Spinal cord (tissue), 9 donors: ENCODE measurements at regions not wholly inside any gene's neighbourhood (a gene's known extent, or its start where the extent isn't known, plus 50 kb on each side); places are given as distances from the start of the nearest gene placed in this dataset.
A peak's percentile ranks its signal among the peaks of the same experiment; 100 is the strongest.

Experiments used
- DNase-seq, 6 donors: peaks; one replicate each; pipeline versions ENCODE4 v3.0.0 to v3.0.0-alpha.2; 2013 to 2015; ENCODE audit warnings: low spot score in 6 of 6, low read depth in 4 of 6
- H3K27ac ChIP-seq: one replicate; pipeline ENCODE4 v1.5.1; 2013; ENCODE audit warnings: low read depth, low read length, control low read depth
- H3K27me3 ChIP-seq: one replicate; pipeline ENCODE4 v1.6.1; 2013; ENCODE audit warnings: low read length; ENCODE audit not compliant: control insufficient read depth, insufficient read depth
- H3K36me3 ChIP-seq: one replicate; pipeline ENCODE4 v1.6.1; 2013; ENCODE audit warnings: low read length; ENCODE audit not compliant: control insufficient read depth, insufficient read depth
- H3K4me1 ChIP-seq: one replicate; pipeline ENCODE4 v1.6.1; 2013; ENCODE audit warnings: low read length; ENCODE audit not compliant: control insufficient read depth, insufficient read depth
- H3K4me3 ChIP-seq: one replicate; pipeline ENCODE4 v1.5.1; 2013; ENCODE audit warnings: low read depth, low read length, control low read depth
- H3K9me3 ChIP-seq: one replicate; pipeline ENCODE4 v1.6.1; 2013; ENCODE audit warnings: low read length; ENCODE audit not compliant: control insufficient read depth, insufficient read depth
- WGBS: methylation state at CpG from one replicate; pipeline ENCODE4 v1.1.5; 2013; ENCODE audit warnings: missing lambda C conversion rate; ENCODE audit not compliant: insufficient coverage; 5-methylcytosine and 5-hydroxymethylcytosine counted together
- donor health status: healthy.

DNA sequence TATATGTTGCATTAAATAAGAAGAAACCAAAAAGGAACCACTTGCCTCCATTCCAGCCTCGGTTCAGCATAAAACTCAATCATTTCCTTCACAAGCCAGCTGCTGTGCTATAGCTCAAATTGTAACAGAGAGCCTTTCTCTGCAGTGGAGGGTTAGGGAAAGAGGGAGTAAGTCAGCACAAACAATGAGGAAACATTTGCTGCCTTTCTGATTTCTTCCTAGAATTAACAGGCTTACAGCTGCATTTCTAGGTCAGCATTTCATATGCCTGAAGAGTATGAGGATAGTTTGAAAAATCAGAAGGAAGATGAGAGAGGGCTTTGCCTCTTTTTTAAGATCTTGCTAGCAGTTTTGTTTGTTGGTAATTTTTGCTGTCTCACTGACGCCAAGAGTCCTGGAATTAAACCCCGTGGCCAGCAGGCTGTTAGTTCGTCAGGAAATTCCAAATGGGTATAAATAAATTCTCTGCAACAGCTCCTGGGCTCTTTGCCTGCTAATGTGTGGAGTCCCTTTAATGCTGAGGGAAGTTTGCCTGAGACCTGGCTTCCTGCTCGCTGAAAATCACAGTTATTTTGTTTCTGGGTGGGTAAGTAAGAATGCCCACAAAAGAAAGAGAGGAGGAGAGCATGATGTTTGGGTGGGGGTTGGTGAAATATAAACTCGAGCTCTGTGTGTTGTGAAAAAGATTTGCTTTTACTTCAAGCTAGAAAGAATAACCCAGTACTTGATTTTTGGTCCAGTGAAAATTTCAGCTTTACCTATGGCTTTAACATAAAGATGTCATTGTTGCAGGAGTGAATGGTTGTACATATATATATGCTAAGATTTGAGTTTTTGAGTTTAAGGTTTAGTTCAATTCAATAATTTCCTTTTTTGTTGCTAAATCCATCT is 148.1 kb upstream of the DMRT1 start:
- peak overlapping the region; percentile 24 for H3K4me3 ChIP-seq

DNA sequence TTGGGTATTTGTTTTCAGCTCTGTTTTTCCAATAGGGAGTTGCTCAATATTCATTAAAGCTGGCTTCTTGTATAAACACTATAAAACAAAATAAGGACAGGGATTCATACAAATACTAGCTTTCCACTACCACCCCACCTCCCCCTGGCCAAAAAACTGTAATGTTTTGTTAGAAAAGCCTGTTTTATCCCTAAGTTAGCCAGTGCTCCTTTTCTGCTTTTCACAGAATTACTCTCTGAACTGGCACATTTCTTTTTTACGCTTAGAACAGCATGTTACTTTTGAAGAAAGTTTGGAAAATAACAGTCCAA is 147.4 kb upstream of the DMRT1 start:
- peaks cover 43% of the 10 kb centered on the region for H3K4me1 ChIP-seq
- peak overlapping the region; percentile 24 for H3K4me3 ChIP-seq

More for the DNA sequence above, 148.1 kb upstream of the DMRT1 start:
- Histone ChIP-seq H3K27me3 (no peaks in the 10 kb centered on the region), H3K27ac (peak overlapping the region; percentile 94), H3K4me1 (peaks cover 41% of the 10 kb centered on the region), H3K36me3 (no peaks in the 10 kb centered on the region), H3K9me3 (no peaks in the 10 kb centered on the region)
- DNase-seq, result peak in 4 of 6 donors; percentile 81 to 93 (median 86)
- WGBS, result 11% methylated on average over 4 of the region's 6 CpGs

DNA sequence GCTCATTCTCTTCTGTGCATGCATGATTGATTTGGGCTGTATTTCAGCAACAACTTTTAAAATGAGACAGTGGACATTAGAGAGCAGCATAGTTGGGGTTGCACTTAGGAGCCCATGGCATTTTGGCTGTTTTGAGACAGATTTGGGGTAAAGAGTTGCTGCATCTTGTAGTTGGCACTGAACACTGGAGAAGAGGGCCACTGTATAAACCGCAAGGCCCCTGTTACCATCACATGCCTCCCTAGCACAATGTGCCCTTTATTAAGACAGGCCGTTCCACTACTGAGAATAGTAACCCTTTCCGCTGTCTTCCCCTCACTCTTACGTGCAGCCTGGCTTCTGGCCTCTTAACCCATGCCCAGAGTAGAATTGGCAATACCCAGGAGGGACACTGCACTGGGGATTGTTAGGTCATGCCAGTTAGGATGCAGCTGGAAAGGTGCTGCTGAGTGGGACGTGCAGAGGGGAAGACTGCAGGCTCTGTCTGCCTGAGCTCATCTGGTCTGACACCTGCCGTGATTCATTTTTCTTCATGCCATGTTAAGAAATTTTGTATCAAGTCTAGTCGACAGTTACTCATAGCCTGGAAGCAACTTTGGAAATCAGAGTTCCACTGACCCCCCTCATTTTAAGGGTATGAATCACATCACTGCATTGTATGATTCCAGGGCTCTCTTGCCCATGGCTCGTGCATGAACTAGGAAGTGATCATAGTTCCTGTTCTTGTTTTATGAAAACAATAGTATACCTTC is 146.9 kb upstream of the DMRT1 start:
- no peaks in the 10 kb centered on the region for H3K36me3 ChIP-seq
- H3K9me3 ChIP-seq, result no peaks in the 10 kb centered on the region
- H3K4me3 ChIP-seq, result peak overlapping the region; percentile 24
- peaks cover 44% of the 10 kb centered on the region for H3K4me1 ChIP-seq
- no peaks in the 10 kb centered on the region for H3K27me3 ChIP-seq
- WGBS, result 41% methylated on average over 7 of the region's 8 CpGs
- DNase-seq, result peak in 3 of 6 donors; percentile 67 to 87 (median 81)
- peak overlapping the region; percentile 94 for H3K27ac ChIP-seq

More for the DNA sequence above, 147.4 kb upstream of the DMRT1 start:
- H3K27ac ChIP-seq, result peak overlapping the region; percentile 94
- WGBS, result no CpG with 5 or more reads among the region's 1 CpG
- no peaks in the 10 kb centered on the region for H3K36me3 ChIP-seq
- H3K27me3 ChIP-seq, result no peaks in the 10 kb centered on the region
- H3K9me3 ChIP-seq, result no peaks in the 10 kb centered on the region
- DNase-seq, result no peak

DNA sequence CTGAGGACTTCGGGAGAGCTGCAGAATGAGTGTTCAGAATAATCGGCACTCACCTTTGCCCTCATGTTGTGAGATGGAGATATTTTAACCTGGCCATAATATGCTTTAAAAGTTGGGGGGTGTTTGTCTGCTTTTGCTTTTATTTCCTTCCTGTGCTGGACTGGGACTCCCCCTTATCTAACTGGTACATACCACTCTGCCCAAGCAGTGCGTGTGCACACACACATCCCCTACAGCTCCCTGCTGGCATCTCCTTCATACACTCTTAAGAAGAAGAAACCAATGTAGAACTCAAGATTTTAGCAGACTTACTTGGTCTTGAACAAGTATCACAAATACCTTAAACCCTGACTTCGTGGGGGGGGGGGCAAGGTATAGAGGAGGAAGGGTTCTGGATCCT is 146.2 kb upstream of the DMRT1 start:
- Histone ChIP-seq H3K9me3 (no peaks in the 10 kb centered on the region), H3K4me3 (no peak overlapping the region), H3K27ac (peak overlapping the region; percentile 94), H3K27me3 (no peaks in the 10 kb centered on the region), H3K4me1 (peaks cover 44% of the 10 kb centered on the region), H3K36me3 (no peaks in the 10 kb centered on the region)
- WGBS, result 52% methylated on average over 2 of the region's 4 CpGs
- DNase-seq, result no peak

DNA sequence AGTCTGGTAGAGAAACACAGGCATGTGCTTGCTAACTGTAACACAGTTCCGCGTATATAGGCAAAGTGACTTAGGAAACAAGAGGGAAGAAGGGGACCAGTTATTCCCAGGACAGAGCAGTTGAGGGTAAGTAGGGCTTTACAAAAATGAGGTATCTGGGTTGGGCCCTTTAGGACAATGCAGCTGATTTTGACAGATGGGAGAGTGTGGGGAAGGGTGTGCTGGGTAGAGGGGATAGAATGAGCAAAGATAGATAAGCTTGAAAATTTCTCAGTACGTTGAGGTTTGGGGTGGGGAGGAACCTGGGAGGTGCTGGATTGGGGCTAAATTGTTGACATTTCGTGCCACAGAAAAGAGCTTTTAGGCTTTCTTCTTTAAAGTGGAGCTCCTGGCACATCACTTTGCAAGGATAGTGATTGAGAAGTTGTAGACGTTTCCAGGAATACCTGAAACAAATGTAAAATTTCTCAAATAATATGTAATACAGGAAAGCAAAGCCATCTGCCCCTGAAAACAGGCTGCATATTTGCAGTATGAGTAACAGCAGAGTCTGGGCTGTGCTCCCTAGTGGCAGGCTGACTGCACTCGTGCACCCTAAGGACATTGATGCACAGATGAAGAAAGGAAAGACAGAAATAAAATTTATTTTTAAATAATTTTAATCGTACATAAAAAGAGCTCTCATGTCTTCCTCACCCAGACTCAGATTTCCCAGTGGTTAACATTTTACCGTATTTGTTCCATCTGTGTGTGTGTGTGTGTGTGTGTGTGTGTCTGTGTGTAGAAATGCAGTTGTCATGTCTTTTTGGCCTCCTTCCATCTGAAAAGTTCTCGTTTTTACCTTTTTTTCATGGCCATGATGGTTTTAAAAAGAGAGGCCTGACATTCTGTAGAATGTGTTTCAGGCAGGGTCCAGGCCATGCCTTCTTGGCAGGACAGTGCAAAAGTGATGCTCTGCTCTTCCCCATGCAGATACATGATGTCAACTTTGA is 144.9 kb upstream of the DMRT1 start:
- Histone ChIP-seq H3K4me1 (peaks cover 50% of the 10 kb centered on the region), H3K4me3 (no peak overlapping the region), H3K27me3 (no peaks in the 10 kb centered on the region), H3K9me3 (no peaks in the 10 kb centered on the region), H3K27ac (peak overlapping the region; percentile 45), H3K36me3 (no peaks in the 10 kb centered on the region)
- WGBS, result 68% methylated on average over 5 of the region's 9 CpGs
- no peak for DNase-seq

DNA sequence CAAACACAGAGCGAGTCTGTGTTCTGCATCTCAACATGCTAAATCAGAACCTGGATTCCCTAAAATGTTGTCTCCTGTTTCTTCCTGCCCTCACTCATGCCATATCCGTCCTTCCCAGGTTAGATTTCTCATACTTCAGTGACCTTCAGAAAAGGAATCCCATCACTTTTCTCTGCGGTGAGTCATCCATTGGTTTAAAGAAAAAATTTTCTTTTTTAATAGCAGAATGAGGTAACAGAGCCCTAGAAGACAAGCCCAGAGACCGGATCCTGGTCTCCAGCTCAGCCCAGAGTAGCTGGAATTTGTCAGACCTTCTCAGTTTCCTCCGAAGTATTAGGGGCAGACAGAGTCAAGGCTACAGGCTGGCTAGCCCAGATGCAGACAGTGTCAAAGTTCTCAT is 143.2 kb upstream of the DMRT1 start:
- H3K4me1 ChIP-seq, result peaks cover 45% of the 10 kb centered on the region
- H3K27ac ChIP-seq, result peak overlapping the region; percentile 16
- H3K4me3 ChIP-seq, result no peak overlapping the region
- H3K9me3 ChIP-seq, result no peaks in the 10 kb centered on the region
- H3K36me3 ChIP-seq, result no peaks in the 10 kb centered on the region
- no peaks in the 10 kb centered on the region for H3K27me3 ChIP-seq
- DNase-seq, result no peak
- 86% methylated on average over 3 of the region's 5 CpGs for WGBS

DNA sequence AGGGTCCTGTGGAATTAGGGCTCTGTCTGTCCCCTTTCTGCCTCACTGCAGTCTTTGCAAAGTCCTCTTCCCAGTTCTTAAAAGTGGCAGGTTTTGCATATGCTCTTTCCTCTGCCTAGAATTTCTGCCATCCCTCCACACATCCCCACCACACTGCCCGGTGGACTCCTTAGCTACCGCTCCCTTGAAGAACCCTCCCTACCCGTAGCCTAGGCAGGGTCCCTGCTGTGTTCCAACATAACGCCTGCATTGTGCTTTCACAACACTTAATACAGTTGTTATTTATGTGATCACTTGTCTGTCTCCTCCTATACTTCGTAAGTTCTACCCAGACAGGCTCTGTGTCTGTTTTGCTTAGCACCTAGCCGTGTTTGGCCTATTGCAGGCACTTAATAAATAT is 142.5 kb upstream of the DMRT1 start:
- Histone ChIP-seq H3K27me3 (no peaks in the 10 kb centered on the region), H3K4me3 (no peak overlapping the region), H3K36me3 (no peaks in the 10 kb centered on the region), H3K4me1 (peaks cover 45% of the 10 kb centered on the region), H3K9me3 (no peaks in the 10 kb centered on the region), H3K27ac (peak overlapping the region; percentile 37)
- DNase-seq, result no peak
- no CpG with 5 or more reads among the region's 6 CpGs for WGBS

DNA sequence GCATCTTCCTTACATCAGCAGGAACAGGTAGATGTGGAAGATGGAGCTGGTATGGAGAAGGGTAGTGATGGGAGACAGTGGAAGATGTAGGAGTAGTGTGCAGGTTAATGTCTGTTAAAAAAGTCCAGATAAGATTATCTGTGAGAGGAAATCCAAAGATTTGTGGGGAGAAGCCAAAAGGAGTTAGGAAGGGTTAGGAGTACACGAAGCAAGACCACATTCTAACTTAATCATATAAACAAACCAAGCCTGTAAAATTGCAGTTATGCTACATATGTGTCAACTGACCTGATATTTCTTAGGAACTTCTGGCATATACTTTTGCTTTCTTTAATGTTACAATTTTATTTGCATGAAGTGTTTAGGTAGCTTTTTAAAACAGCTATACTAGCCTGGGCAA is 142.1 kb upstream of the DMRT1 start:
- Histone ChIP-seq H3K9me3 (no peaks in the 10 kb centered on the region), H3K36me3 (no peaks in the 10 kb centered on the region), H3K4me1 (peaks cover 44% of the 10 kb centered on the region), H3K4me3 (no peak overlapping the region), H3K27ac (no peak overlapping the region), H3K27me3 (no peaks in the 10 kb centered on the region)
- DNase-seq, result no peak
- no CpG with 5 or more reads among the region's 1 CpG for WGBS
